Nucleus accumbens (tissue), 56 donors: ENCODE measurements at regions not wholly inside any gene's neighbourhood (a gene's known extent, or its start where the extent isn't known, plus 50 kb on each side); places are given as distances from the start of the nearest gene placed in this dataset.
"Not testable (repeated sequence)": the region's sequence is repeated elsewhere in the genome, so short reads cannot be mapped to it uniquely, and the experiment has no call there.

Experiments
- DNase-seq, 56 donors: peaks; one replicate each; lab custom pipeline; 2025; lab: John Stamatoyannopoulos, UW

DNA sequence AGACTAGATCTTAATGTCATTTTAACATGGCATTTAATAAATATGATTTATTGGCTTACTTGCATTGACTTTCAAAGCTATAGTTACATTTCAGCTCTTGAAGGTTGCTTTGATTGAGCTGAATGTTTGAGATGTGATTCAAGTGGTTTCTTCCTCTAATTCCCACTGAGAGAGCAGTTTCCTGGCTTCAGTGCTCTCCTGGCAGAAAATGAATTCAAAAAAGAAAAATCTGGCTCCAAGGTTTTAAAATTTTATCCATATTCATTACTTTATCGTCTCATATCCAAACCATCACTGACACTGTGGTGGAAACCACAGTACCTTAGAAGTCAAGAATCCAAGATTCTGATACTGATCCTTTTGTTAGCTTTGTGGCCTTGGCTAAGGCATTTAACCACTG is 263.1 kb upstream of the HSF2 start:
- no peak for DNase-seq

DNA sequence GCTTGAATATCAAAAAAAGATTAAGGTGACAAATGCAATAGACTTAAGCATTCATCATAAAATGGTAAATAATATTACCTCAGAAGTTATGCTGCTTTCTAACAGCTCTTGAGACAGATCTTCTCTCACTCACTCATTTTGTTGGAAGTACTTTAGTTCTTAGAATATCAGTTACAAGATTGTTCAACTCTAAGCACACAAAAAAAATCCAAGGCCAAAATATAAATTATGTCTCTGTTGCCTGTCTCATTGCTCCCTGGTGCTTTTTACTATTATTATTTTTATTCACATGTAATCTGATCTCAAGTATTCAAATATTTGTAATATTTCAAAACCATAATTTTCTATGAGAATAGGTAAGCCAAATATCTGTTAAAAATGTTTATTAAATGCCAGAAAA is 259.4 kb upstream of the HSF2 start:
- no peak for DNase-seq

DNA sequence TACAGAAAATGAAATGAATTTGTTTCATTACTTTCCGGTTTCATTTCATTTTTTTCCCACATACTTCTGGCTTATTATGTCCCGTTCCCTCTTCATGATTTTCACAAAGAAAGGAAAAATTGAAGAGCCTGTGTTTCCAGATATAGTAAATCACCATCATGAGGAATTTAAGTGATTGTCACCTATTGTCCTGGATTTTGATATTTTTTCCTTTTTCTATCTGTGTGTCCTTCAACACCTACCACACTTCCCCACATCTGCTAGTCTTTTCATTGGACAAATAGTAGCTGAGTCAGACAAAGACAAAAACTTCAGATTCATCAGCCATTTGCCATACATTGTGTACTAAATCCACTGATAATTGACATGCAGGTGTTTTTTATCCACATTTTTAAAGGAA is 258.2 kb upstream of the HSF2 start:
- no peak for DNase-seq

DNA sequence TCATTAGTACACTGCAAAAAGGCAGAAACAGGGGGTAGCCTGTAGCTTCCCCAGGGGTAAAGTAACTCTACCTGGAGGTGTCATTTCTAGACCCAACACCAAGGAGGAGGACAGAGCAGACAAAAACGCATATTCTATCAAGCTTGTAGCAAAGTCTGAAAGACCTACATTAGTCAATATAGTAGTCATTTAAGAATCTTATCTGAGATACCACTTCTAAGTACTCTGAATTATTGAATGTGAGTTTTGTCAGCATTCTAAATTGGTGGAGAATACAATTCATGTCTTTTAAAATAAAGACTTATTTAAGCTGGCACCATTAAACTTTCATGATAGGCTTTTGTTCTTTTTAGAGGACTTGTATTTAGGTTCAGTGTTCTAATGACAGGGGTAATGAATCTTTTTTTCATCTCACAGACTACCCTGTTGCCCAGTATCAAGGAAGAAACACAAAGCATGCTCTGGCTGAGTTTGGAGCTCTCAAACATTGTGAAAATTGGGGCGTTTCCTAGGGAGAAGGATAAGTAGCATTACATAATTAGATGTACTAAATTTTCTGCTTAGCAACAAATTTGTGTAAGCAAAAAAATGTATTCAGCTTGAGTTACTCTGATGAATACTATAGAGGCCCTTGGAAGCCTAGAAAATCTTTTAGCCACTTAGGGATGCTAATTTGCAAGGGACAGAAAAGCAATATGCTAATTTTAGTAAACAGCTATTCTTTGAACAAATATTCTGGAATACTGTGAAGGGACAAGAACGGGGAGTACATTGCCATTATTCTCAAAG is 255.4 kb upstream of the HSF2 start:
- peak in 4 of 56 donors; percentile 2 to 19 (median 10) for DNase-seq

DNA sequence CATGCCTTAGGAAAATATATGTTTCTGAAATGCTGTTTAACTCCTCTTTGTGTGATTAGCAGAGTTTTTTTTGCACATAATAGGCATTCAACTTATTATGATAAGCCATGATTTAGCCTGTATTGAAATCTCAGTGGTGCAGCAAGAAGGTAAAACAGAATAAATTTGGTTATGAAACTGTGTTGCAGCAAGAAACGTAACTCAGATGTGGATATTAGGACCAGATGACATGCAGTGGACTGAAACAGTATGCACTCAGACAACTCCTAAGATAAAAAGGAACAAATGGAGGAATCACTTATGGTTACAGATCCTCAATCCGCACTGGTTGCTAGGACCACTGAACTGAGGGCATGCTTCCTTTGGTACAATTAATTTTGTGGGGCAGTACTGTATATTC is 254.2 kb upstream of the HSF2 start:
- no peak for DNase-seq

DNA sequence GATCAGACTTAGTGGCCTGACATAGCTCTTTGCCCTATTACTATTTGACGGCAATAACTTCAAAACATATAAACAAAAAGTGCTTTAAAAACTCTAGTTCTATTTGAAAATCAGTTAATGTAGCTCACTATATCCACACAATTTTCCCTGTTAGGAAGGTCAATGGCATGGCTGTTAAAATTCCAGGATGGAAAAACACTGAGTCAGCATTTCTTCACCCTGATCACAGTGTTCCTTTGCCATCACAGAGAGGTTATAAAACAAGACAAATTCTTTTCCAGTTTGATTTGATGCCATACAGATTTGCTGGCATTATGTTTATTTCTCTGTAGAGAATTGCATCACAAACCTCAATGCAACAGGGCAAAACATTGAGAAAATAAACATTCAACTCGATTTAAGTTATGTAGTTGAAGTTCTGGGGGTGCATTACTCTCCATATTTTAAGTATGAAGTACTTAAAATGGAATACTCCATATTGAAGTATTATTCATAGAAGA is 253.7 kb upstream of the HSF2 start:
- no peak for DNase-seq

DNA sequence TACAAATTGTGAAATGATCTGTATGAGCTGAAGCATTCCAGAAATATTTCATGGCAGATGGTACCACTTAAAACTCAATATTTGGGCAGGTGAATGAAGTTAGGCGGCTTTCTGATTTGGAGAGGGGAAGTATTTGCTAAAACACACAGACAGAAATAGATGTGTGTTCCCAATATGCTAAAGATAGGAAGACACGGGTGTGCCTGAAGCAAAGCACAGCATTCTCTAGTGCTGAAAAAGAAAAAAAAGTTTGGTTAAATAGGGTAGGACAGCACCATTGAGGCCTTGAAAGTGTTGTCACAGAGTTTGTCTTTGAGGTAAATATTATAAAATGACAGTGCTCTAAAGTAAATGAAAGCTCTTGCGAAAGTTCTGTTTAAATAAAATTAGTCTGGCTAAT is 252.2 kb upstream of the HSF2 start:
- DNase-seq = no peak

DNA sequence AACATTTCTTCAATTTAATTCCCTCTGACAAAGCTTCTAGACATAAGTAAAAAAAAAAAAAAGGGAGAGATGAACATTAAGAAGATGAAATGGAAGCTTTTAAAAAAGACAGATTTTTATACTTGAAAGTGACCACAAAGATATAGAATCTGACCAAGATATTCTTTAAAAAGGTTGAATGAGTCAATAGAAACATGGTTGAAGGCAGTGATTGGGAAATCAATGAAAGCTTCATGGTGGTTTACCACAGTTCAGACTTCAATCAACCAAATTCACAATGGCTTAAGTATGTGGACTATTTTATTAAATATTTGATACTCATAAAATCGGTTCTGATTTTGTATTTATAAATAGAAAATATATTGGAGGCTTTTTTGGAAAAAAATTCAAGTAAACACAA is 248.4 kb upstream of the HSF2 start:
- DNase-seq = no peak

DNA sequence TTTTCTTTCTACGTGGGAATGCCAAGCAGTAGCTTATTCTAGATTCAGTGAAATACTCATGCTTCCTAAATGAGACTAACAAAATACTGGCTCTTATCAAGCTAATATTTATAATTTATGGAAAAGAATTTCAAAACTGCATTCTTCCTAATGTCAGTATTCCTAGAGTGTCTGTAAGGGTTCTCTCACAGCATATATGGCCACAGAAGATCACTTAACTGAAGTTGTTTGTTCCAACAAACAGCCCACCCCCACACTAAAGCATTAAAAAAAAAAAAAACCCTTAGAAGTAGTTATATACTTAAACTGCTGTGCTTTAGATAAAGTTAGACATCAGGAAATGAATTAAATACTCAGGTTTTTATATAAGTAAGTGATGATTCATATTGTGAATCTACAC is 247.7 kb upstream of the HSF2 start:
- DNase-seq = no peak

DNA sequence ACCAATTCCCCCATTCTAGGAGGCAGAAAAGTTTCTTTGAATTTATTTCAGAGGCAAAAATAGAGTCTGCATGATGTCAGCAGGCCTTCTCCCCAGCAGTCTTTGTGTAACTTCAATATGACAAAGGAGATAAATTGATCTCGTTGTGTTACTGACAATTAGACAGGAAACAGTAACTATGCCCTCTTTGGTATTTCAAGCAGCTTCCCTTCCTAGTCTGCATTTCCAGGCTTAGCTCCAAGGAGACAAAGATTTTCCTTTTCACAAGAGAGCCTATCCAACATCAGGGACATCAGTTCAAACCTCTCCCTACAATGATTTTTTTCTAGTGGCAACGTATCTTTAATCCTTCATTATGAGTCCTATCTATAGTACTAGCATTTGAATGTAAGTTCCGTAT is 245.9 kb upstream of the HSF2 start:
- no peak for DNase-seq

DNA sequence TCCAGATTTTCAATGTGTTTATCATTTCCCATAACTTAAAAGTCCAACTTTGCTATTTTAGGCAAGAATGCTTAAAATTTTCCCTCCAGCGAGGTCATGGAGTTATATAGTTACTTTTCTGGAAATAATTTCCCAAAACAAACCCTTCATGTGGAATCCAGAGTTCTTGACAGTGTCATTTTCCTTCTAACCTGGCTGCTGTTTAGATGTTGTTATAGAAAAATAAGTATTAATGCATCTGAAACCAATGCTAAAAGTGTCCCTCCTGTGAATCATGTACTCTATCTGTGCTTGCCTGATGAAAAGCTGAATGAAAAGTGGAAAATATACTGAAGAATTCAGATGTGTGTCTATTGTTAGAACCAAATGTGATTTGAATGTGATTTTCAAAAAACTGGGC is 245.3 kb upstream of the HSF2 start:
- no peak for DNase-seq

DNA sequence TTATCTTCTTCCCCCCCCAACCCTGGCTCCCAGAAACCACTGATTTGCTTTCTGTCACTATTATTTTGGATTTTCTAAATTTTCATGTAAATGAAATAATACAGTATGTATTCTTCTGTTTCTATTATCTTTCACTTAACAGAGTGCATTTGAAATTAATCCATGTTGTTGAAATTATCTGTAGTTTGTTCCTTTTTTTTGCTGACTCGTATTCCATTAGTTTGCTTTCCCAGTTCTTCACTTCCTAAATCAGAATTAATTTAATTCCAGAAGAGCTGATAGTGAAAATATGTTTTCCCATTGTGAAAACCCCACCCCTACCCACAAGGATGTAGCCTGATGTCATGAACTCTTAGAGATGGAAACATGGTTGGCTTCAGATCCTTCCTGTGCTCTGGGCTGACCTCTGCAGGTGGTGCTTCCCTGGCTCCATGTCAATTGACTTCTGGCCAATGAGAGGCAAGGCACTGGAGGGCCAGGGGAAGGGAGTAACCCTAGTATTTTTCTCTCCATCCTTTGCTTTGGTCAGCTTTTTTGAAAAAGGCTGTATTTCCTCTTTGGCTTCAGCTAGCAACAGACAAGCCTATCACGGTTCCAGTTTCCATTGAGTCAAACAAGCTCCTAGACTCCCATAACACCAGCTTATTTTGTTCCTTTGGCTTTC is 244.4 kb upstream of the HSF2 start:
- no peak for DNase-seq

DNA sequence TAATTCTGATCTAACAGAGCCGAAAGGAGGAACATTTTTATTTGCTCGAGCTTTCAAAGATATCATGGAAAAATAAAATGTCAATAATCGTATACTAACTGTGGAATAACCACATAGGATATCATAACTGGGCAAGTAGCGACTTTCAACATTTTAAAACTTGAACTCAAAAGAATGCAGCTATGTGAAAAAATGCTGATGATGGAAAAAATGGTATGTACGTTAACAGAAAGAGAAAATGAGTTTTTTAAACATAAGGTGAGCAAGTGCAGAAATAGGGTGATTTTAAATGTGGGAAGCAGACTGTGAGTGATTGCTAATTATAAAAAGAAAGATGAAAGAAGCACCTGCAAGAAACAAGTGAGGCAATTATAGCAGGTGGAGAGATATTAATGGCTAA is 238.3 kb upstream of the HSF2 start:
- DNase-seq = no peak

DNA sequence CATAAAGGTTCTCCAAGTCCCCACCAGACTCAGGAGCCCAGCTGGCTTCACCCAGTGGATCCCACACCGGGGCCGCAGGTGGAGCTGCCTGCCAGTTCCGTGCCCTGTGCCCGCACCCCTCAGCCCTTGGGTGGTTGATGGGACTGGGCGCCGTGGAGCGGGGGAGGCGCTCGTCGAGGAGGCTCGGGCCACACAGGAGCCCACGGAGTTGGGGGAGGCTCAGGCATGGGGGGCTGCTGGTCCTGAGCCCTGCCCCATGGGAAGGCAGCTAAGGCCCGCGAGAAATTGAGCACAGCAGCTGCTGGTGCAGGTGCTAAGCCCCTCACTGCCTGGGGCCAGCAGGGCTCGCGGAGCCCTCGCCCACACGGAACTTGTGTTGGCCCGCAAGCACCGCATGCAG is 234.4 kb upstream of the HSF2 start:
- DNase-seq = no peak

DNA sequence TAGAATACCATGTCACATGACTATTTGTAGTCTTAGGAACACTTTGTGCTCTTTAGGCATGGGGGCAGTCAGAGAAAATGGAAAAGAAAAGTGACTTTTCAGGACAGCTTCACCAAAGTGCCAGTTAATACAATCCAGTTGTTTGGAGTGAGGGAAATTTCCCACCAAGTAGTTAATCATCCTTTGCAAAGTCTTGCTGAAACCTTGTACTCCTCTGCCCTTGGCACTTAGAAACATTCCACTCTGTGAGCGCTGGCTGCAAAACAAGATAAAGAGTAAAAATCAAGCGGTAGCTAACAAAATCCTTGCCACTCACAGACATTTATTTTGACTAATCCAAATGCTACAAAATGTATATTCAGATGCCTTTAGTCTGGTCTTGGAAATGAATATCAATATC is 229.2 kb upstream of the HSF2 start:
- no peak for DNase-seq

DNA sequence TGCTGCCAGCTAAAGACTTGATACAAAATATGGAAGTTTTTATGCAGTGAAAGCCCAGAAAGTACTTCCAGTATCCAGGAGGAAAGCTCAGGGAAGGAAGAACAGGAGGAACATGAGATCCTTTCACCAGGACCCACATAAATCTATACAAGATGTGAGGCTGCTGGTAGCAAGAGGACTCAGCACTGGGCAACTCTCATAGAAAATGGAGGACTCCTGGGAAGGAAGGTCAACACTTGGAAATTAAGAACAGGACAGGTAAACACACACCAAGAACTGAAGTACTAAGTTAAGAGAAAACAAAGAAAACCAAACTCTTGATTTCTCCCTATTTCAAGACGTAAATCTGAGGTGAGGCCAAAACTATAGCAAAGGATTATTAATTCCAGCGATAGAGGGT is 220.5 kb upstream of the HSF2 start:
- no peak for DNase-seq

DNA sequence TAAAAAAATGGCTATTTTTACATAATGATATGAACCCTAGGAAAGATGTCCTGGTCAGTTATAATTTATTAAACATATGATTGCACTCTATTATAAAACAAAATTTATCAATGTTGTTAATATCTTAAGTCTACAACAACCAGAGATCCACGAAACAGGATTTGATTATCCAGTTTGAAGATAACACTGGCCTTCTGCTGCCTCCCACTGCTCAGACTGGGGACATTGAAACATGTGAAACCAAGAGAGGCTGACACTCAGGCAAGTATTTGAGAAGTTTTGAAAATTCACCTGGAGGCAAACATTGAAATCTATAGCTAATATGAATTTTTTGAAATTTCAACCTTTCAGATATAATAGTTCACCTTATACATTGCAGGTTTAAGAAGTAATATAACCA is 219.3 kb upstream of the HSF2 start:
- DNase-seq = peak in 3 of 56 donors; percentile 1 to 8 (median 2)

DNA sequence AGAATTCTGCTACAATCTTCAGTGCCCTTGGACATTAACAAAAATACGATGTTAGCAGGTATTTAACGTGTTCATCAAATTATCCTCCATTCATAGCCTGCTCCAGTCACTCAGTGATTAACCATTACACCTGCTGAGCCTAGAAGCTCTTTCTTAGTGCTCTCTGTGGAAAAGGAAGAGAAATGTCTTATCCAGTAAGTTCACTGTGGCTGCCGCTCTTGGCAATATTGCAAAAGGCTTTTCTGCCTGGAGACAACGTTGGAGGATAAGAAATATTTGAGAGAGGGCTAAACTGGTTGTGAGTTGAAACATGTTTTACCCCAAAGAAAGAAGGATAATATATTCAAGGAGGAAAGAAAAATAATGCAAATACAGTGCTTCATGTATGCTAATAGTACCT is 217.4 kb upstream of the HSF2 start:
- DNase-seq = no peak

DNA sequence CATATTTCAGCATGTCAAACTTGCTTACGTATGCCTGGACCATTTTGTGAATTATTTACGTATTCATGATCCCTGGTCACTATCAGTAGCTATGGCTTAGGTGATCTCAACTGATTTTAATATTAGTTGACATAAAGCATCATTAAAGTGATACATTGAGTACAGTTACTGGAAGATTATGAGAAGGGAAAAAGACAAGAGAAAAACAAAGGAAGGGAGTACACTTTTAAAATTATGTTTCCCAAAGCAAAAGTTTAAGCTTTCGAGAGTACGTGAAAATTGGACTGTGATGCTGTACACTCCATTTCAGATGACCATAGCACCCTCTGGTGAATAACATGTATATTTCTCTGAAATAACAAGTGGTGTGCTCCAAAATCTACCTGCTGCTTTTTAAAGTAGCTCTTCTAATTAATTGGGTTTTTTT is 215.0 kb upstream of the HSF2 start:
- no peak for DNase-seq

DNA sequence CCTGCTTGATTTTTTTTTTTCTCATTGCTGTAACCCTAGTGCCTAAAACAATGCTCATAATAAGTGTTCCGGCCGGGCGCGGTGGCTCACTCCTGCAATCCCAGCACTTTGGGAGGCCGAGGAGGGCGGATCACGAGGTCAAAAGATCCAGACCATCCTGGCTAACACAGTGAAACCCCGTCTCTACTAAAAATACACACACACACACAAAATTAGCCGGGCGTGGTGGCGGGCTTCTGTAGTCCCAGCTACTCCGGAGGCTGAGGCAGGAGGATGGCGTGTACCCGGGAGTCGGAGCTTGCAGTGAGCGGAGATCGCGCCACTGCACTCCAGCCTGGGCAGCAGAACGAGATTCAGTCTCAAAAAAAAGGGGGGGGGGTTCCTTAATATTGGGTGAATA is 214.0 kb upstream of the HSF2 start:
- DNase-seq = not testable (repeated sequence)

DNA sequence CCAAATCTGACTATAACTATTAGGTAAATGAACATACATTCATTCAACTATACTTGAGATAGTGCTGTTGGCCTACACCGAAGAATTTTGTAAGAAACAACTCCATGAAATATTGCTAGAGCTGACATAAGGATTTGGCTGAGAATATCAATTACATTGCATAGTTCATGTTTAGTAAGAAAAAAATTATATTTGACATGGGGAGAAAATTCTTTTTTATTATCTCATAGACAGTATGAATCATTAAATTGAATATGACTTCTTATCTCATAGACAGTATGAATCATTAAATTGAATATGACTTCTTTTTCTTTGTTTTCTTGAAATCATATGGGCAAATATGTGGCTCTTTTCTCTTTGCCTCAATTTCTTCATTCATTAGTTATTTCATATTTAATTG is 212.3 kb upstream of the HSF2 start:
- DNase-seq = no peak

DNA sequence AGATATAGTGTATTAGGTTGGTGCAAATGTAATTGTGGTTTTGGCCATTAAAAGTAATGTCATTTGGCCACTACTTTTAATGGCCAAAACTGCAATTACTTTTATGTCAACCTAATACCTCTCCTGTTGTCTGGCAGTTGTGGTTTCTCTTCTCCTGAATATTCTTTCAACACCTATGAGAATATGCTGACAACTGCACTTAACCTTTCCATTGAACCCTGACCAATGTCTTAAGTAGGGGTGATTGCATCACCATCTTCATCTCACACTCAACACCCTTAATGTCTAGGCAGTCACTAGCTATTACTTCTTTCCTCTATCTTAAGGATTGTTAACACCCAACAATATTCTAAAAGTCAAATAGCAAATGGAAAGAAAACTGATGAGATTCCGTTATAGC is 200.5 kb upstream of the HSF2 start:
- no peak for DNase-seq
